ENCODE measurements at regions not wholly inside any gene's neighbourhood (a gene's known extent, or its start where the extent isn't known, plus 50 kb on each side); places are given as distances from the start of the nearest gene placed in this dataset.

GRCh38 chr4:81773557-81773956 lies 301.9 kb upstream of the RASGEF1B start:
- DNase-seq (ENCODE audit: low read depth), result no peak

GRCh38 chr4:81771721-81772120 lies 300.0 kb upstream of the RASGEF1B start:
- no peak for DNase-seq (ENCODE audit: low read depth)

GRCh38 chr4:81769244-81769643 lies 297.5 kb upstream of the RASGEF1B start:
- DNase-seq (ENCODE audit: low read depth), result no peak

GRCh38 chr4:81758574-81759264 lies 287.0 kb upstream of the RASGEF1B start:
- DNase-seq (ENCODE audit: low read depth), result no peak

- DNase-seq (ENCODE audit: low read depth), result no peak
Observed at GRCh38 chr4:81757691-81758090, 286.0 kb upstream of the RASGEF1B start.

GRCh38 chr4:81756973-81757372 lies 285.3 kb upstream of the RASGEF1B start:
- DNase-seq (ENCODE audit: low read depth), result no peak

- DNase-seq (ENCODE audit: low read depth), result no peak
Observed at GRCh38 chr4:81756042-81756441, 284.3 kb upstream of the RASGEF1B start.

- no peak for DNase-seq (ENCODE audit: low read depth)
Observed at GRCh38 chr4:81754169-81754568, 282.5 kb upstream of the RASGEF1B start.

- no peak for DNase-seq (ENCODE audit: low read depth)
Observed at GRCh38 chr4:81751531-81752289, 280.0 kb upstream of the RASGEF1B start.

GRCh38 chr4:81747242-81747930 lies 275.7 kb upstream of the RASGEF1B start:
- no peak for DNase-seq (ENCODE audit: low read depth)

- DNase-seq (ENCODE audit: low read depth), result no peak
Observed at GRCh38 chr4:81746773-81747172, 275.1 kb upstream of the RASGEF1B start.

- no peak for DNase-seq (ENCODE audit: low read depth)
Observed at GRCh38 chr4:81746071-81746470, 274.4 kb upstream of the RASGEF1B start.

- no peak for DNase-seq (ENCODE audit: low read depth)
Observed at GRCh38 chr4:81745050-81745449, 273.3 kb upstream of the RASGEF1B start.

GRCh38 chr4:81743731-81744435 lies 272.2 kb upstream of the RASGEF1B start:
- no peak for DNase-seq (ENCODE audit: low read depth)

- DNase-seq (ENCODE audit: low read depth), result no peak
Observed at GRCh38 chr4:81740487-81740886, 268.8 kb upstream of the RASGEF1B start.

GRCh38 chr4:81738891-81739290 lies 267.2 kb upstream of the RASGEF1B start:
- DNase-seq (ENCODE audit: low read depth), result no peak

GRCh38 chr4:81737865-81738559 lies 266.3 kb upstream of the RASGEF1B start:
- no peak for DNase-seq (ENCODE audit: low read depth)

GRCh38 chr4:81736324-81736723 lies 264.6 kb upstream of the RASGEF1B start:
- no peak for DNase-seq (ENCODE audit: low read depth)

GRCh38 chr4:81732980-81733379 lies 261.3 kb upstream of the RASGEF1B start:
- DNase-seq (ENCODE audit: low read depth), result no peak

GRCh38 chr4:81724925-81725329 lies 253.2 kb upstream of the RASGEF1B start:
- no peak for DNase-seq (ENCODE audit: low read depth)

GRCh38 chr4:81723927-81724587 lies 252.3 kb upstream of the RASGEF1B start:
- no peak for DNase-seq (ENCODE audit: low read depth)
